ENCODE measurements at regions not wholly inside any gene's neighbourhood (a gene's known extent, or its start where the extent isn't known, plus 50 kb on each side); places are given as distances from the start of the nearest gene placed in this dataset.
"Not testable (repeated sequence)": the region's sequence is repeated elsewhere in the genome, so short reads cannot be mapped to it uniquely, and the experiment has no call there.

DNA sequence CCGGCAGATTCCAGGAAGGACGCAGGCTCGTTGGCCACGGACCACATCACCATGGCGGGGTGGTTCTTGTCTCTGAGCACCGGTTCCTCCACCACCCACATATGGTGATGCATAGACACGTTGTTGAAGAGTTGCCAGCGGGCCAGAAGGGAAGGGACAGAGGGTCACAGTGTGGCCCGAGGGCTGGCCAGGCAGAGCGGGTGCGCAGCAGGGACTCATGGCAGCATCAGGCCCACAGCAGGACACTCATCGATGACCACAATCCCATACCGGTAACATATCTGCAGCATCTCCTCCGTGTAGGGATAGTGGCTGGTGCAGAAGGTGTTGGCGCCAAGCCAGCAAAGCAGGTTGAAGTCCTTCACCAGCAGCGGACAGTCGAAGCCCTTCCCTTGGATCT, 469.2 kb upstream of the FAM174A start:
- in situ Hi-C loops (cut with HindIII; ENCODE audit: low sequenced_read_pairs): not testable (repeated sequence)

DNA sequence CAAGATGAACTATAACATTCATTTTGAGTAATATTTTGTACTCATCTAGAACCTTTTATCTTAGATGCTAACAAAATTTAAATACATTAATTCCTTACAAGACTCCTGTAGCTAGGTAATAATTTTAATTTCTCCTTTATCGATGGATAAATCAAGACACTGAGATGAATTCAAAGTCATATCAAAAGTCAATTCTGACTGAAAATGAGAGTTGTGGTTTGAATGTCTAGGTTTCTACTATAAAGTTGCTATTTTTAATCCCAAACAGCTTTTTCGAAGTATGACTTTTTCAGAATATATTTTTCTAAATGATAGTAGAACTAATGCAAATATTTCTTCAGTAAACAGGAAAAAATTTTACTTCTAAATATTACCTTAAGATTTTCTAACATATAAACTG, 491.7 kb upstream of the FAM174A start:
- in situ Hi-C loops (cut with HindIII; ENCODE audit: low sequenced_read_pairs): no loop called here

DNA sequence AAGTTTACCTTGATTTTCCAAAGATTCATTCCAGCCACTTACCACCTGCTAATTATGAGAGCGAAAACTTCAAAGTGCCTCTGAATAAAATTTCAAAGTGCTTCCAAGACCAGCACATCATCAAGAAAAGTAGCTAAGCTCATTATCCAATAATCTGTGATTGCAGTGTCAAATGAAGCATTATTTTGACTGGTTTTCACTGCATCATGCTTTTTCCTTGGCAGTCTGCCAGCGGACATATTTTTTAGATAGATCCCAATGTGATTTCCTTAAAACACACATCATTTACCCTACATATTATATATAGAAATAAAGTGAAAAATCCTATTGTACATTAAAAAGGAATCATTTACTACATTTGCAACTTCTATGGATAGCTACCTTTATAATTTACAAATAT, 508.6 kb upstream of the FAM174A start:
- in situ Hi-C loops (cut with HindIII; ENCODE audit: low sequenced_read_pairs): no loop called here

DNA sequence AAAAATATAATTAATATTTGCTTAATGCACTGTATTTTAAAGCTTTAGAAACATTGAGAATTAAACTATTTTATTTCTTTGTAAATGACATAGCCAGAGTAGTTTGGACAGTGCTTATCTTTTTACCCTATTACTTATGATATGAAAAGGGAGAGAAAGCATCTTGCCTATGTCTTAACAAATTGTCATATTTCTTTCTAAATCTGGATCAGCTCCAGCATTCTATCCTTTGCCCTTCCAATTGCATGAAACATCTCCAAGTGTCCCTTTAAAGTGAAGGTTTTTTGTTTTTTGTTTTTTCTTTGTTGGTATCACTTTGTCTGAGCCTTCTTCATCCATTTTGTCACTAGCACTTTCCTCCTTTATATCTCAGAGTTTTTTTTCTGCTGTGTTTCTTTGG, 511.6 kb upstream of the FAM174A start:
- in situ Hi-C loops (cut with HindIII; ENCODE audit: low sequenced_read_pairs): no loop called here

DNA sequence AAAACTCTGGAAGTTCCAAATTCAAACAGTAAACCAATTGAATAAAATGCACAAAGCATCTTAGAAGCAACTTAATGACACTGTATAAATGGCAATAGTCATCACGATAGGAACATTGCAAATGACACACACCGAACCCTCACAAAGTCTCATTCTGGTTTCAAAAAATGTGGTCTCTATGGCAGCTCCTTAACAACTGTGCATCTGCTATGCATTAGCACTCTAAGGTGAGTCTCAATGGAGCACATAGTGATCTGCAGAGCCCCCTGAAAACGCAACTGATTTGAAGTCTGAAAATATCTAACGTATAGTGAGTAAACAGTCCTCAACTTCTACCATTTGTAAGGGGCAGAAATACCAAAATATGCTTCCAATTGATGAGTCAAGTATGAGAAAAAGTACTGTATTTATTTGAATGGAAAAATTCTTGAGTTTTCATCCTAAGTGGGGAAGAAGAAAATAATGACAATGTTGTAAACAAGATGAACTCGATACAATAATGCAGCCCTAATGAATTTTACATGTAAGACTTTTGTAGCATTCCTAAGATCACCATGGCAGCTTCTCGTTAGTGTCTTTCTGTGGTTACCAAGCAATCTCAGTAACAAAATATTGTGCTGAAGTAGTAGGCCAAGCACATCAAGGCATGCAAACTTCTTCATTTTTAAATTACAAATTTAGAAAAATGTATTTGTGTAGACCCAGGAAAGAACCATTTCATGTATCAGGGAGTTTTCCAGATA, 517.5 kb upstream of the FAM174A start:
- in situ Hi-C loops (cut with HindIII; ENCODE audit: low sequenced_read_pairs): no loop called here

DNA sequence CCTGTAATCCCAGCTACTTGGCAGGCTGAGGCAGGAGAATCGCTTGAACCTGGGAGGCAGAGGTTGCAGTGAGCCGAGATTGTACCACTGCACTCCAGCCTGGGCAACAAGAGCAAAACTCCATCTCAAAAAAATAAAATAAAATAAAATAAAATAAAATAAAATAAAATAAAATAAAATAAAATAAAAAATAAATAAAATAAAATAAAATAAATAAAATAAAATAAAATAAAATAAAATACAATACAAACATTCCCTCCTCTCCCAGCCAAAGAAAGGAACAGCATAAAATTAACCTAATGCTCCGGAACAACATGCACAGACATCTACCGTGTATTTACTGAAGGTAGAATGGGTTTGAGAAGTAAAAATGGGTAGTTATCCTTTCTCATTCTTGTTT, 521.9 kb upstream of the FAM174A start:
- in situ Hi-C loops (cut with HindIII; ENCODE audit: low sequenced_read_pairs): not testable (repeated sequence)

DNA sequence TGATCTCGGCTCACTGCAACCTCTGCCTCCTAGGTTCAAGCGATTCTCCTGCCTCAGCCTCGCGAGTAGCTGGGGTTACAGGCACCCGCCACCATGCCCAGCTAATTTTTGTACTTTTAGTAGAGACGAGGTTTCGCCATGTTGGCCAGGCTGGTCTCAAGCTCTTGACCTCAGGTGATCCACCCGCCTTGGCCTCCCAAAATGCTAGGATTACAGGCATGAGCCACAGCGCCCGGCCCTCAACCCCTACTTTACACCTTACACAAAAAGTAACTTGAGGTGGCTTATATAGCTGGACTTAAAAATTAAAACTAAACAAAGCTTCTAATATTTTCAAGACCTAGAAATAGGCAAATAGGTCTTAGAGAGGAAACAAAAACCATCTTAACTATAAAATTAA, 524.0 kb upstream of the FAM174A start:
- in situ Hi-C loops (cut with HindIII; ENCODE audit: low sequenced_read_pairs): not testable (repeated sequence)

DNA sequence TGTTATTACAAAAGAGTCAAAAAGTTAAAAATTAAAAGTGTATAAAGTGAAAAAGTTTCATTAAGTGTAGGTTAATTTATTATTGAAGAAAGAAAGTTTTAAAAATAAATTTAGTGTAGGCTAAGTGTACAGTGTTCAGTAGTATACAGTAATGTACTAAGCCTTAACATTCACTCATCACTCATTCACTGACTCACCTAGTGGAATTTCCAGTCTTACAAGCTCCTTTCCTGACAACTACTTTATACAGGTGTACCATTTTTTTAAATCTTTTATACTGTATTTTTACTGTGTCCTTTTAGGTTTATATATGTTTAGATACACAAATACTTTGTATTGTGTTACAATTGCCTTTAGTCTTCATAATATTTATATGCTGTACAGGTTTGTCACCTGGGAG, 530.2 kb upstream of the FAM174A start:
- in situ Hi-C loops (cut with HindIII; ENCODE audit: low sequenced_read_pairs): no loop called here

DNA sequence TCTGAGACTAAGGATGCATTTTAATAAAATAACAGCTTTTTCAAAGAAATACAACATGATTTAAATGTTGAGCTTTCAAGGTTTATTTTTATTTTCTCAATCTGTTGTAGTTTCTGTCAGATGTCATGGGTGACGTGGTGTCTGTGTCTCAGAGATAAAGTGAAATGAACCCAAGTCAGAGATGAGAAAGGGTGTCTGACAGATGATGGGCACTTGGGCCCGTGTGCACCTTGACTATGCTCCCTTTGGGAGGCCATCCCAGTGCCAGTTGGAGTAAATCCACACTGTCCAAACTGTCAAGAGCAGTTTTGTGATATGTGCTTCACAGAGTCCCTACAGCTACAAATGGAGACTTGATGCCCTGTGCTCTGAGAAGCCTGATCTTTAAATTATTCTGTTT, 536.9 kb upstream of the FAM174A start:
- in situ Hi-C loops (cut with HindIII; ENCODE audit: low sequenced_read_pairs): no loop called here

DNA sequence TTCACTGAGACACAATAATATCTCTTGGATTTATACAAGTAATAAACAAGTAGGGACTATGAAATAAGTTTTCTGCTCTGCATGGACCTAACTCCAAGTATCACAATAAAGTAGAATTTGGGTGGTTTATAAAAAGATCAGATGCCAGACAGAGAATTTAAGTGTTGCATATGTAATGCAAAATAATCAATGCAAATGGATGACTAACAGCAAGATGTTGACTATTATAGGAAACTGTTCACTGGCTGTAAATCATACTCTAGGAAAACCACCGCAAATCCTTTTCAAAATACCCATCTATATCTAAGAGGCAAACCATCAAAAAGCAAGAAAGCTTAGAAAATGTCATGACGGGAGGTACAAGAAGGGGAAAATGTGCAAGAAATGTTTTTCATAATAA, 539.8 kb upstream of the FAM174A start:
- in situ Hi-C loops (cut with HindIII; ENCODE audit: low sequenced_read_pairs): no loop called here

DNA sequence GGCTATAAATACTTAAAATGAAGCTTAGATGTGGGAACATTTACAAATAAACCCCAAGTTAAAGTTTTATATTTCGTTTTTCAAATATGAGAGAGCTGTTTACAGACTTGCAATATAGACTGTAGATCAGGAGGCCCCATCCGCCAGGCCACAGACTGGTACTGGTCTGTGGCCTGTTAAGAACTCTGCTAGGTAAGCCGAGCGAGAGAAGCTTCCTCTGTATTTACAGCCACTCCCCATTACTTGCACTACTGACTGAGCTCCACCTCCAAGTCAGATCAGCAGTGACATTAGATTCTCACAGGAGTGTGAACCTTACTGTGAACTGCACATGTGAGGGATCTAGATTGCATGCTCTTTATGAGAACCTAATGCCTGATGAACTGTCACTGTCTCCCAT, 561.4 kb upstream of the FAM174A start:
- in situ Hi-C loops (cut with HindIII; ENCODE audit: low sequenced_read_pairs): no loop called here

DNA sequence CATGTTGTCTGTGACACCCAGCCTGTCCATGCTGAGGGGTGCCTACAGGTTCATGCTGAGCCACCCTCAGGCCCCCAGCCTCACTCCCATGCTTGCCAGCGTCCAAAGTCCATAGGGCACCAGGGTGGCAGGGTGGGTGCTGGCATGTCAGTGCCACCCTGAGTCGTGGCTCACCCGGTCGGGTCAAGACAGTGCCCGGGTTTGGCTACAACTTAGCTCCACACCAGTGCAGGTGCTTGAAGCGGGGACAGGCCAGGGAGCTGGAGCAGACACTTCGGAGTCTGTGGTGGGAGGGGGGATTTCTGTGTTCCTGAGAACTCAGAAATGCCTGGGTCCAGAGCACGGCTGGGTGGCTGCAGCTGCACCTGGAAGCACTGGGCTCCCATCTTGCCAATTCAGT, 579.2 kb upstream of the FAM174A start:
- in situ Hi-C loops (cut with HindIII; ENCODE audit: low sequenced_read_pairs): no loop called here

DNA sequence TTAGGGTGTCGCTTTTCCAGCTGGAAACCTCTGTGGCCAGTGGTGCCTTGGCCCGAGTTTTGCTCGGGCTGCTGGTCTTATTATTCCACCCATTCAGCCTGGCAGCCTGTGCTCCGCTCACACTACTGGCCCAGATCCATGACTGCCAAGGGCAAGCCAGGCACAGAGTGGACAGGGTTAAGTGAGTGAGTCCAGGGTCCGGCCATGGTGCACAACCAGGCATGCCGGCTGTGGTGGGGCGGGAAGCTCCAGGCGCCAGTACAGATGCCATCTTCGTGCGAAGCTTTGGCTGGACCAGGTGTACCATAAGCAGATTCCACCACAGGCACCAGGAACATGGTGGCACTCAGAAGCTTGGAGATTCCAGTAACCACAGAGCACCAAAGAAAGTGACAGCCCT, 580.2 kb upstream of the FAM174A start:
- in situ Hi-C loops (cut with HindIII; ENCODE audit: low sequenced_read_pairs): no loop called here

DNA sequence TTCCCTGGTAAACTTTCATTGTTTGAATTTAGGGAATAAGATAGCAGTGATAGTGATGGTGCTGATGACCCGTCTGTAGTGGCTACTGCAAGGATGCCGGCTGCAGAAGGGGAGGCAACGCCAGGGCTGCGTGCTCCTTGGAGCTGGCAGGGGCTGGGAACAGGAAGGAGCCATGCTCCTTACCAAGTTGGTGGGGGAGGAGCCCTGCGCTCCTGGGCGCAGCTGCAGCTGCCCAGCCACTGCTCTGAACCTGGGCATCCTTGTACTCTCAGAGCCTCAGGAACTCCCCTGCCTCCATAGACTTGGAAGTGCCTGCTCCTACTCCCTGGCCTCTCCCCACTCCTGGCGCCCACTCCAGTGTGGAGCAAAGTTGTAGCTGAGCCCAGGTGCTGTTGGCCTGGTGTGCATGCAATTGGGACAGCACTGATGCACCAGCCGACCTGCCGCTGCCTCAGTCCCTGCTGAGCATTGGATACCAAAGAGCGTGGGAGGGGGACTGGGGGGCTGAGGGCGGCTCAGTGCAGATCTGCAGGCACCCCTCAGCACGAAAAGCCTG, 585.1 kb upstream of the FAM174A start:
- in situ Hi-C loops (cut with HindIII; ENCODE audit: low sequenced_read_pairs): no loop called here

DNA sequence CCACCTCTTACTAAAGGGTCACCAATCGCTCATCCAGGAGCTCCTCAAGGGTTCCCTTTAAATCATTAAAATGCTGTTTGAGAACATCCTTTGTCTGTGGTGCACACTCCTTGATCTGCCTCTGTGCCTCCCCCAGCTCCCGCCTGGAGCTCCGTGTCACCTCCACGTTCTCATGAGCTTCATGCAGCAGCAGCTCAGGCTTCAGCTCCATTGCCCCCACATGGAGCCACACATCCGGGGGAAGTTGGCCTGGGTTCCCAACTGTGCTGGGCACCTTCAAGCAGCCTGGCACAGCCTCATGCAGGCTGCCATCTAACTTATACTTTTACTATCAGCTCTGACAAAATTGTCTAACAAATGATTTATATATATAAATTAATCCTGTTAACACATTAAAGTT, 585.8 kb upstream of the FAM174A start:
- in situ Hi-C loops (cut with HindIII; ENCODE audit: low sequenced_read_pairs): no loop called here

DNA sequence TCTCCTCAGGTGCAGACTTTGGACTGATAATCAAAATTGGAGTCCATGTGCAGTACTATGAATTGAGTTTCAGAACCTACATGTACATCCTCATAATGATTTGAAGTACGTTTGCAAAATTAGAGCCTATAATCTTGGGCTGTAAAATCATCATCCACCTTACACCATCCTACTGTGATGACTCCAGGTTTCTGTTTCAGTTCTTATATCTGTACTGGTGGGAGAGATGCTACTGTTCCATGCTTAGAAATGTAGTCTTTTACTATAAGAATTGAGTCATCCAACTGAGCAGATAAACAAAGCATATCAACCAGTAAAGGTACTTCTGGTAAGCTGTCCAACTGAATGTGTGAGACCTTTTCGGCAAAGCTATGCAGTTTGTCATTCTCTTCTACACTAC, 586.3 kb upstream of the FAM174A start:
- in situ Hi-C loops (cut with HindIII; ENCODE audit: low sequenced_read_pairs): no loop called here

DNA sequence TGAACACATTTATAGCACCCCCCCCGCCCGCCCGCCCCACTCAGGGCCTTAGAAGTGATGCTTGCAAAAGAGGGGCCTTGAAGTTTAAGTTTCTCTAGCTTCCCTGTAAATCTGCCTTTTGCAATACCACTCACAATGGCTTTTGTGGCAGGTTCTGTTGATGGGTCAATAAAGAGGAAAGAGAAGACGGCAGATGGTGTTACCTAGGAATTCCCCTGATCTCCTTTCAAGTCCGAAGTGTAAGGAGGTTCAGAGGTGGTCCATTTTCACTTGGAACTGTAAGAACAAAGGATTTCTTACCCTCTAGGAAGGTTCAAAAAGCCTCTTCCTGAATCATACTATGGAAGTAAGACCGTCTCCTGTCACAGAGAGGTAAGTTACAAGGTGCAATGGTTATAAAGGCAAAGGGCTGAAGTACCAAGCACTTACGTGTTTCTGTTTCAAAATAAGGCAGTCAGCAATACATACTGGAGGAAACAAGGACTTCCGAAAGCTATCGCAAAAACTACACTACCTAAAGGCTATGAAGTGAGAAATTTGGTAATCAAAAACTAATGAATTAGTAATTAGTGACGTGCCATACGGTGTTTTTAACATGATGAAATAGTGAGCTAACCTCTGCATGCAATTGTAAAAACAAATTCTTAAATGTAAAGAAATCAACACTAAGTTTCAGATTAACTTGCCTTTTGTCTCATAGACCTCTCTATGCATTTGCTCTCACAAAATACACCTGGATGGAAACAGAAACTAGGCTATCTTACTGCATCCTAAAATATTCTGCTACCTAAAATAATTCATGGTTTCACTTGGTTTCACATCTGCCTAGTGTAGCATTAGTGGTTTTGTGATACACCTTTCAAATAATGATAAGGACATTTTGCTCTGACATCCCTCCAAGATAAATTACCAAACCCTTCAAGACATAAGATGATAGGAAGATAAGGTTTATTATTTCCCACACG, 589.4 kb upstream of the FAM174A start:
- in situ Hi-C loops (cut with HindIII; ENCODE audit: low sequenced_read_pairs): no loop called here

DNA sequence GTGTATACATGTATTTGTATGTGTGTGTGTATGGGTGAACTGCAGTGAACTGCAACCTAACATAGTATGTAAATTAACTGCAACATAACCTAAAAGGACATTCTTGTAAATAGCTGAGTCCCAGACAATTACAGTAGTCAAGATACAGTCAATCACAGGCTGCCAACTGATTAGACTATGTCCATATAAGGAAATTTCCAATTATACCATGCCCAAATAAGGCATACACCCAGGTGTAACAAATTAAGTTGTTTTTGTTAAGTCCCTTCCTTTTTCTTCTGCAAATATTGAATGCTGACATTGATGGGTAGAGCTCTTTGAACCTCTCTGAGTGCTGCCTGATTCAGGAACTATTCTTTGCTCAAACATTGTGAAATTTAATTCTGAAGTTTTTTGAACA, 594.6 kb upstream of the FAM174A start:
- in situ Hi-C loops (cut with HindIII; ENCODE audit: low sequenced_read_pairs): no loop called here

DNA sequence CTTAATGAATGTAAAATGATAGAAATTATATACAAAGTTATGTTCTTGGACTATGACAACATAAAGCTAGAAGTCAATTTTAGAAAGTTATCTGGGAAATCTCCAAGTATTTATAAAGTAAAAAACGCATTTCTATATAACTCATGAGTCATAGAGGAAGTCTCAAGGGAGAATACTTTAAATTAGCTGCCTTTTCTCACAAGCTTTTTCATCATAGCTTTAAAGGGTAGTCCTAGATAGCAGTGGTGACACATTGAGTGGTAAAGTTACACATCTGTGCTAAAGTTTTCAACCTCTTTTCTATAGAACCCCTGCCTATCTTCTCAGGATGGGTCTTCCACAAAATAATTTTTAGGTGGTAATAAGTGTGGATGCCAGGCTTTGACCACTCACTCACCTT, 598.3 kb upstream of the FAM174A start:
- in situ Hi-C loops (cut with HindIII; ENCODE audit: low sequenced_read_pairs): no loop called here

DNA sequence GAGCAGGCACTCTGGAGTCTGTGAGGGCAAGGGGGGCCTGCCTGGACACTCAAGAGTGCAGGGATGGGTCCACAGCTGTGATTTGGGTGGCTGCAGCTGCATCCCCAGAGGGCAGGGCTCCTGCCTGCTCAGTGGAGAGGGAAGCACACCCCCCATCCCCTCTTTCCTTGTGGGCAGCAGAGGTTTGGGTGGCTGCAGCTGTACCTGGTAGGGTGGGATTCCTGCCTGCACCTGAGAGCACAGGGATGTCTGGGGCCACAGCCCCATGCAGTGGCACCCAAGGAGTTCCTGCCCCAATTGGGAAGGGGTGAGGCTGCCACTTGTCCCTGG, 605.4 kb upstream of the FAM174A start:
- in situ Hi-C loops (cut with HindIII; ENCODE audit: low sequenced_read_pairs): no loop called here

DNA sequence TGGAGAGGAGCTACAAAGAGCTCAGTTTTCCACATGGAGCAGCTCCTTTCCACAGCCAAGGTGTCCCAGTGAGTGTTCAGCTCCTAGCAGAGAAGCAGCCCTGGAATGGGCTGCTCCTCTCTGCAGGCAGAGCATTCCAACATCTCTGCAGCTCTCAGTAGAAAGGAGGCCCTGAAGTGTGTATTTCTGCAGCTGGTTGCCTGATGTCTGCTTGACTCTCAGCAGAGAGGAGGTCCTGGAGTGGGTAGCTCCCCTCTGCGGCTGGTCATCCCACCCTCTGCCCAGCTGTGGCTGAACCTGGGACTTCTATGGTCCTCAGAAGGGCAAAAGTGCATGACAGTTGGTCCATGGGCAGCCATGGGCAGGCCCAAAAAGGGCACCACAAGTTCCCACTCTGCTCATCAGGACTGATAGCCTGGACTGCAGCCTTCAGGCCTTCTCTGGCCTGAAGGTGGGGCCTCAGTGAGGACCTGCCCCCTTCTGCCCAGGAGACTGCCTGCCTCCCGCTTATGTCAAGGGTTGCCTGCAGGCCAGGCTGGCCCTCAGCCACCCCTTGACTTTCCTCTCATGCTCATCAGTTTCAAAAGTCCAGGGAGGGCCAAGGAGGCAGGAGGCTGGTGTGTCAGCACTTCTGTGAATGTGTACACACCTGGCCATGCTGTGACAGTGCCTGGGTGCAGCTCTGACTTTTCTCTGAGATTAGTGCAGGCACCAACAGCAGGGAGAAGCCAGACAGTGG, 605.9 kb upstream of the FAM174A start:
- in situ Hi-C loops (cut with HindIII; ENCODE audit: low sequenced_read_pairs): no loop called here
